ENCODE measurements at regions not wholly inside any gene's neighbourhood (a gene's known extent, or its start where the extent isn't known, plus 50 kb on each side); places are given as distances from the start of the nearest gene placed in this dataset.

DNA sequence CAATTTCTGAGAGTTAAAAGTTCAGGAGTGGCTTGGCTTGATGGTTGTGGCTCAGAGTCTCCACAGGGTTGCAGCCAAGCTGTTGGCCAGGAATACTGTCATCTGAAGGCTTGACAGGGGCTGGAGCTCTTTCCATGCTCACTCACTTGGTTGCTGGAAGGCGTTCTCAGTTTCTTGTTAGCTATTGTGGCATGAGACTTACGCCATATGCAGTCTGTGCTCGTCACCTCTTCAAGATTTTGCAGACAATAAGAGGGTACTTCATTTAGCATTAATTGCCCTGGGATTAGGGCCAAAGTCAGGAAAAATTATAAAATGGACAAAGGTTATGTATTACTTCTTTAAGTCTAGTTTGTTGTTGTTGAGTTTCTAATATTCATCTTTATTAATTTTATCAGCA lies 380.6 kb upstream of the MAP3K7 start:
- TF ChIP-seq, protein P1, sequence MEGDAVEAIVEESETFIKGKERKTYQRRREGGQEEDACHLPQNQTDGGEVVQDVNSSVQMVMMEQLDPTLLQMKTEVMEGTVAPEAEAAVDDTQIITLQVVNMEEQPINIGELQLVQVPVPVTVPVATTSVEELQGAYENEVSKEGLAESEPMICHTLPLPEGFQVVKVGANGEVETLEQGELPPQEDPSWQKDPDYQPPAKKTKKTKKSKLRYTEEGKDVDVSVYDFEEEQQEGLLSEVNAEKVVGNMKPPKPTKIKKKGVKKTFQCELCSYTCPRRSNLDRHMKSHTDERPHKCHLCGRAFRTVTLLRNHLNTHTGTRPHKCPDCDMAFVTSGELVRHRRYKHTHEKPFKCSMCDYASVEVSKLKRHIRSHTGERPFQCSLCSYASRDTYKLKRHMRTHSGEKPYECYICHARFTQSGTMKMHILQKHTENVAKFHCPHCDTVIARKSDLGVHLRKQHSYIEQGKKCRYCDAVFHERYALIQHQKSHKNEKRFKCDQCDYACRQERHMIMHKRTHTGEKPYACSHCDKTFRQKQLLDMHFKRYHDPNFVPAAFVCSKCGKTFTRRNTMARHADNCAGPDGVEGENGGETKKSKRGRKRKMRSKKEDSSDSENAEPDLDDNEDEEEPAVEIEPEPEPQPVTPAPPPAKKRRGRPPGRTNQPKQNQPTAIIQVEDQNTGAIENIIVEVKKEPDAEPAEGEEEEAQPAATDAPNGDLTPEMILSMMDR (IDR thresholded peaks at IDR 0.05; ENCODE audit: low read length), result no peak
- no peak for TF ChIP-seq EZH2phosphoT487 (IDR thresholded peaks at IDR 0.05; ENCODE audit: low read length)

Measured in MM.1S (cell line).